ENCODE measurements at regions not wholly inside any gene's neighbourhood (a gene's known extent, or its start where the extent isn't known, plus 50 kb on each side); places are given as distances from the start of the nearest gene placed in this dataset.
"Not testable (repeated sequence)": the region's sequence is repeated elsewhere in the genome, so short reads cannot be mapped to it uniquely, and the experiment has no call there.

DNA sequence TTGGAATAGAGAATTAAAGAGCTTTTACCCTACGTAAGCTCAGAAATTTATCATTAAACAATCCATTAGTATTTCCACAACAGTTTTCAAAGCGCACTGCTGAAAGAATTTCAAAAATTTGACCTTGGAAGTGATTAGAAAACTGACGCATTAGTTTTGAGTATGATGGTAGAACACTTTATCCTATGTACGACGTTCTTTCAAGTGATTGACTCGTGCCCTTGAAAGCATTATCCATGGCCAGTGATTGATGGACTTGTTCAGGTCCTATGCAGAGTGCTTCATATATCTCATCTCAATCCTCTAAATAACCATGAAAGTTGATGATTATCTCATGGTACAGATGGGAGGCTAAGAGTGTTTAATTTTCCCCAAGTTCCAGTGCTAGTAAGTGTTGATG lies 697.2 kb downstream of the USP25 start:
- H3K4me3 Mint-ChIP-seq = no peak overlapping the region
- H3K4me1 Mint-ChIP-seq (ENCODE audit: low read depth) = no peaks in the 10 kb centered on the region
- intact Hi-C loops (cut with micrococcal nuclease) = no loop called here
- no peak overlapping the region for H3K27ac Mint-ChIP-seq
- H3K9me3 Mint-ChIP-seq = no peaks in the 10 kb centered on the region
- DNase-seq (ENCODE audit: low spot score) = no peak
- H3K36me3 Mint-ChIP-seq (ENCODE audit: low read depth) = no peaks in the 10 kb centered on the region
- no peaks in the 10 kb centered on the region for H3K27me3 Mint-ChIP-seq (ENCODE audit: insufficient read depth)

DNA sequence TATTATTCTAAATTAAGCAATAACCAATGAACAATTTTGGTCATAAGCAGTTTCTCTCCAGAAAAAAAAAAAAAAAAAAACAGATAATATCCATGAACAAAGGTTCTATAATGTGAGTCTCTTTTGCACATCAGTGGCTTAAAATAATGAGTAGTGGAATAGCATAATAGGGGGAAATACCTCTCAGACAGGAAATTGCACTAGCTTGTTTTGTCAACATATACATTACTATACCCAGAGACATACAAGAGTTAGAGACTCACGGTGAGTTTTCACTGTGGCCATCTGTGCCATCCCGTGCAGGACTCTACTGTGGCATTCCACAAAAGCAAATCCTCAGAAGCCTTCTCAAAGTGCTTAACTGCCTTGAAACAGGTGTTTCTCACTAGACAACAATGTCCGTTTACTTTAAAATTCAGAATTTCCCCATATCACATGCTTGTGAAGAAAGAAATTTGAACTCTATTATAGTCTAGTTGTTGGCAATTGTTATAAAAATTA lies 697.9 kb downstream of the USP25 start:
- H3K9me3 Mint-ChIP-seq = no peaks in the 10 kb centered on the region
- intact Hi-C loops (cut with micrococcal nuclease) = no loop called here
- no peak overlapping the region for H3K27ac Mint-ChIP-seq
- no peak overlapping the region for H3K4me3 Mint-ChIP-seq
- H3K27me3 Mint-ChIP-seq (ENCODE audit: insufficient read depth) = no peaks in the 10 kb centered on the region
- no peaks in the 10 kb centered on the region for H3K36me3 Mint-ChIP-seq (ENCODE audit: low read depth)
- DNase-seq (ENCODE audit: low spot score) = no peak
- H3K4me1 Mint-ChIP-seq (ENCODE audit: low read depth) = no peaks in the 10 kb centered on the region

DNA sequence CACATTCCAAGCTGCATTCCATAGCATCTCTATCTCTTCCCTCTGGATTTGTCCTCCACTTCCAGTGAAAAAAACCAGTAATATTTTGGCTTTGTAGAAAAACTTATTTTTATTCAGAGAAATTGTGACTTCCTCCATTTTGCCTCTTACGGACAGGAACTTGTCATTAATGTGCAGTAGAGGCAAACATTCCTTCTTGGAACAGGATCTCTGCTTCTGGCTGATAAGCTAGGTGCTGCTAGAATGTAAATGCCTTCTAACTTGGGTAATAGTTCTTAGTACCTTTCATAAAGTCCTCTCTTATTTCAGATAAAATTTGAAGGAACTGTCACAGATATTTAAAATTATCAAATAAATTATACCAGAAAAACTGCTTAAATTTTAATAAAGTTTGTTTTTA lies 707.8 kb downstream of the USP25 start:
- no peak for DNase-seq (ENCODE audit: low spot score)
- intact Hi-C loops (cut with micrococcal nuclease) = no loop called here
- no peaks in the 10 kb centered on the region for H3K27me3 Mint-ChIP-seq (ENCODE audit: insufficient read depth)
- no peaks in the 10 kb centered on the region for H3K36me3 Mint-ChIP-seq (ENCODE audit: low read depth)
- no peak overlapping the region for H3K4me3 Mint-ChIP-seq
- H3K9me3 Mint-ChIP-seq = no peaks in the 10 kb centered on the region
- H3K4me1 Mint-ChIP-seq (ENCODE audit: low read depth) = no peaks in the 10 kb centered on the region
- H3K27ac Mint-ChIP-seq = no peak overlapping the region

DNA sequence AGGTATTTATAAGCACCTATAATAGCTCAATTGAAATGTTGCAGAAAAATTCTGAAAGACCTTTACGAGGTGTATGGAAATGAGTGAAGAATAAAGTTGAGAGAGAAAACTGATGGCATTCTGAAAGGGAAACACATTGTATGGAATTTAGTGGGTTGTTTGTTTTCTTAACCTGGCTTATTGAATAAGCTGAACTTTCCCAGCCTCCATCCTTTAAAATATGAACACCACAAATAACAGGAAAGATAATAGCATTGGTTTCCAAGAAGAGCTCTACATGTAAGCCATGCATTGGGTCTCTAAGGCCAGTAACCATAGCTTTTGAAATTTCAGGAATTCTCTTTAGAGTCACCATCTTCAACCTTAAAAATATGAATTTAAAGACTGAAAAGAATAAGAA lies 709.0 kb downstream of the USP25 start:
- Mint-ChIP-seq H3K4me3 (no peak overlapping the region), H3K9me3 (no peaks in the 10 kb centered on the region), H3K27me3 (ENCODE audit: insufficient read depth) (no peaks in the 10 kb centered on the region), H3K27ac (no peak overlapping the region), H3K36me3 (ENCODE audit: low read depth) (no peaks in the 10 kb centered on the region), H3K4me1 (ENCODE audit: low read depth) (no peaks in the 10 kb centered on the region)
- no peak for DNase-seq (ENCODE audit: low spot score)
- intact Hi-C loops (cut with micrococcal nuclease) = no loop called here

- H3K4me1 Mint-ChIP-seq (ENCODE audit: low read depth) = no peaks in the 10 kb centered on the region
- no peak for DNase-seq (ENCODE audit: low spot score)
- H3K36me3 Mint-ChIP-seq (ENCODE audit: low read depth) = no peaks in the 10 kb centered on the region
- H3K4me3 Mint-ChIP-seq = no peak overlapping the region
- H3K27ac Mint-ChIP-seq = no peak overlapping the region
- intact Hi-C loops (cut with micrococcal nuclease) = no loop called here
- peaks cover 6% of the 10 kb centered on the region for H3K9me3 Mint-ChIP-seq
- H3K27me3 Mint-ChIP-seq (ENCODE audit: insufficient read depth) = no peaks in the 10 kb centered on the region
Observed at GRCh38 chr21:16441789-16442188, 712.0 kb downstream of the USP25 start.

- intact Hi-C loops (cut with micrococcal nuclease) = no loop called here
- H3K36me3 Mint-ChIP-seq (ENCODE audit: low read depth) = no peaks in the 10 kb centered on the region
- no peaks in the 10 kb centered on the region for H3K4me1 Mint-ChIP-seq (ENCODE audit: low read depth)
- no peak overlapping the region for H3K4me3 Mint-ChIP-seq
- DNase-seq (ENCODE audit: low spot score) = no peak
- no peak overlapping the region for H3K27ac Mint-ChIP-seq
- H3K9me3 Mint-ChIP-seq = no peaks in the 10 kb centered on the region
- no peaks in the 10 kb centered on the region for H3K27me3 Mint-ChIP-seq (ENCODE audit: insufficient read depth)
Observed at GRCh38 chr21:16454399-16454798, 724.6 kb downstream of the USP25 start.

- DNase-seq (ENCODE audit: low spot score) = no peak
- intact Hi-C loops (cut with micrococcal nuclease) = no loop called here
- no peaks in the 10 kb centered on the region for H3K27me3 Mint-ChIP-seq (ENCODE audit: insufficient read depth)
- H3K27ac Mint-ChIP-seq = no peak overlapping the region
- no peaks in the 10 kb centered on the region for H3K9me3 Mint-ChIP-seq
- no peaks in the 10 kb centered on the region for H3K36me3 Mint-ChIP-seq (ENCODE audit: low read depth)
- H3K4me3 Mint-ChIP-seq = no peak overlapping the region
- no peaks in the 10 kb centered on the region for H3K4me1 Mint-ChIP-seq (ENCODE audit: low read depth)
Observed at GRCh38 chr21:16455526-16455925, 725.7 kb downstream of the USP25 start.

DNA sequence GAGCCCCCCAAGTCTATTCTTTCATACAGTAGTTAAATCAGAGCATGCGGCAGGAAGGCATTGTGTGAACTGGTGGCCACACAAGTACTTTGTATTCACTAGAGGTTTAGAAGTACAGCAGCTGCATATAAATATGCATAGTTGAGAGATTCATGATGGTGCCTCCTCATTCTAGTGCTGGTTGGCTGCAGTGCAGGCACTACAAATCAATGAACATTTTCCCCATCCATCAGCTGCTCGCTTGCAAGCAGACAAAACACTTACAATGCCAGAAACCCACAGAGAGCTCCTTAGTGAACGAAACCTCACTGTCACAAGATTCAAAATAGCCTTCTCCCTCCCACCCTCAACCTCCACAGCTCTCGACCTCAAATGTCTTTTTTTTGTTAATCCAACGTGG lies 726.2 kb downstream of the USP25 start:
- H3K36me3 Mint-ChIP-seq (ENCODE audit: low read depth) = no peaks in the 10 kb centered on the region
- intact Hi-C loops (cut with micrococcal nuclease) = no loop called here
- H3K27me3 Mint-ChIP-seq (ENCODE audit: insufficient read depth) = no peaks in the 10 kb centered on the region
- no peak for DNase-seq (ENCODE audit: low spot score)
- no peaks in the 10 kb centered on the region for H3K4me1 Mint-ChIP-seq (ENCODE audit: low read depth)
- no peaks in the 10 kb centered on the region for H3K9me3 Mint-ChIP-seq
- H3K4me3 Mint-ChIP-seq = no peak overlapping the region
- H3K27ac Mint-ChIP-seq = no peak overlapping the region

DNA sequence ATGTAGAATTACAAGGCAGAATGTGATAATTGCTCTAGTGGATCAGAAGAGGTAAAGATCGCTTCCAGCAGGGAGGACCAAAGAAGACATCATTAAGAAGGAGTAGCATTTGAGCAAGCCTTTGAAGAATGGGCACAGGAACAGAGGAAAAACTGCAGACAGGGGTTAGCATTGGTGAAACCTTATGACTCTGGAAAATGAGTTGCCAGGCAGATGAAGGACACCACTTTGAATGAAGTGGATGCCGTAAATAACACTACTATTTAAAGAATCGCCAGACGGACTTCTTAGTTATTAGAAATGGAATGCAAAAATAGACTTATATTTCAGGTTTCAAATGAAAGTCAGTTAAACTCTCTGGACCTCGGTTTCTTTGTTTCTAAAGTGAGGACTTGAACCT lies 727.7 kb downstream of the USP25 start:
- H3K4me1 Mint-ChIP-seq (ENCODE audit: low read depth) = no peaks in the 10 kb centered on the region
- no peak overlapping the region for H3K4me3 Mint-ChIP-seq
- H3K27me3 Mint-ChIP-seq (ENCODE audit: insufficient read depth) = no peaks in the 10 kb centered on the region
- intact Hi-C loops (cut with micrococcal nuclease) = no loop called here
- DNase-seq (ENCODE audit: low spot score) = no peak
- no peaks in the 10 kb centered on the region for H3K36me3 Mint-ChIP-seq (ENCODE audit: low read depth)
- no peak overlapping the region for H3K27ac Mint-ChIP-seq
- H3K9me3 Mint-ChIP-seq = no peaks in the 10 kb centered on the region

- Mint-ChIP-seq H3K27me3 (ENCODE audit: insufficient read depth) (no peaks in the 10 kb centered on the region), H3K9me3 (peaks cover 15% of the 10 kb centered on the region), H3K27ac (no peak overlapping the region), H3K36me3 (ENCODE audit: low read depth) (no peaks in the 10 kb centered on the region), H3K4me1 (ENCODE audit: low read depth) (no peaks in the 10 kb centered on the region), H3K4me3 (no peak overlapping the region)
- intact Hi-C loops (cut with micrococcal nuclease) = no loop called here
- DNase-seq (ENCODE audit: low spot score) = no peak
Observed at GRCh38 chr21:16460936-16461335, 731.2 kb downstream of the USP25 start.

- H3K36me3 Mint-ChIP-seq (ENCODE audit: low read depth); H3K4me3 Mint-ChIP-seq; H3K27me3 Mint-ChIP-seq (ENCODE audit: insufficient read depth); H3K27ac Mint-ChIP-seq; DNase-seq (ENCODE audit: low spot score); intact Hi-C loops (cut with micrococcal nuclease); H3K4me1 Mint-ChIP-seq (ENCODE audit: low read depth): not testable (repeated sequence)
- peaks cover 18% of the 10 kb centered on the region for H3K9me3 Mint-ChIP-seq
Observed at GRCh38 chr21:16464211-16464889, 734.6 kb downstream of the USP25 start.

DNA sequence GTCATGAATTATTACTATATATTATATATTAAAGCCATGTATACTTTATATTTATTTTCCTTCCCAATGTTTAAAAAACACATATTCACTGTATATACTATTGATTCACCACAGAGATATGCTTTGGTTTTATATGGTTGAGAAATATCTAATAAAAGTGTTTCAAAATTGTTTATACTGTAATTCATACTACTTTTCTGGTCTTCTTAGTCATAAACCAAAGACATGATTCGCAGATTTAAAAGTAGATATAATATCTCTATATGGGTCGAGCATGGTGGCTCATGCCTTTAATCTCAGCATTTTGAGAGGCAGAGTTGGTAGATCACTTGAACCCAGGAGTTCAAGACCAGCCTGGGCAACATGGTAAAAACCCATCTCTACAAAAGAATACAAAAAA lies 738.4 kb downstream of the USP25 start:
- no peak overlapping the region for H3K4me3 Mint-ChIP-seq
- intact Hi-C loops (cut with micrococcal nuclease) = no loop called here
- peaks cover 20% of the 10 kb centered on the region for H3K9me3 Mint-ChIP-seq
- H3K27me3 Mint-ChIP-seq (ENCODE audit: insufficient read depth) = no peaks in the 10 kb centered on the region
- H3K27ac Mint-ChIP-seq = no peak overlapping the region
- H3K36me3 Mint-ChIP-seq (ENCODE audit: low read depth) = no peaks in the 10 kb centered on the region
- no peak for DNase-seq (ENCODE audit: low spot score)
- H3K4me1 Mint-ChIP-seq (ENCODE audit: low read depth) = no peaks in the 10 kb centered on the region

- no peak for DNase-seq (ENCODE audit: low spot score)
- H3K27ac Mint-ChIP-seq = no peak overlapping the region
- H3K4me1 Mint-ChIP-seq (ENCODE audit: low read depth) = no peaks in the 10 kb centered on the region
- intact Hi-C loops (cut with micrococcal nuclease) = no loop called here
- H3K27me3 Mint-ChIP-seq (ENCODE audit: insufficient read depth) = no peaks in the 10 kb centered on the region
- no peak overlapping the region for H3K4me3 Mint-ChIP-seq
- H3K36me3 Mint-ChIP-seq (ENCODE audit: low read depth) = no peaks in the 10 kb centered on the region
- H3K9me3 Mint-ChIP-seq = peaks cover 15% of the 10 kb centered on the region
Observed at GRCh38 chr21:16473988-16474387, 744.2 kb downstream of the USP25 start.

Data from activated T-helper 1 cell treated with anti-CD3 and anti-CD28 coated beads, Interleukin-12 subunit alpha, Interleukin-12 subunit beta, Interleukin-2, Interleukin-4 antibody, amounts not matched to agents 30 ng/mL and 10 ng/mL and 1 ng/mL, durations not matched to agents 14 hours and 24 hours and 36 hours (primary cell).